ENCODE measurements at regions not wholly inside any gene's neighbourhood (a gene's known extent, or its start where the extent isn't known, plus 50 kb on each side); places are given as distances from the start of the nearest gene placed in this dataset.

GRCh38 chr5:67619636-67620035 lies 423.0 kb upstream of the CD180 start:
- Histone ChIP-seq H3K27me3 (no peaks in the 10 kb centered on the region), H4K20me1 (ENCODE audit: low read depth) (no peaks in the 10 kb centered on the region), H3K36me3 (no peaks in the 10 kb centered on the region), H3K27ac (no peak overlapping the region), H3K4me2 (no peak overlapping the region), H3K79me2 (ENCODE audit: low read depth) (no peaks in the 10 kb centered on the region), H3F3A (ENCODE audit: low read depth) (peaks cover 23% of the 10 kb centered on the region), H3K9ac (no peak overlapping the region), H3K4me1 (peaks cover 40% of the 10 kb centered on the region), H3K4me3 (no peak overlapping the region), H2AFZ (replicated peaks) (no peak overlapping the region), H3K9me3 (ENCODE audit: low read depth) (no peaks in the 10 kb centered on the region)
- Mint-ChIP-seq H3K4me1 (peaks cover 23% of the 10 kb centered on the region), H3K27ac (no peak overlapping the region), H3K4me3 (no peak overlapping the region), H3K27me3 (ENCODE audit: insufficient read depth, low read depth) (peaks cover 4% of the 10 kb centered on the region), H3K9me3 (no peaks in the 10 kb centered on the region), H3K36me3 (no peaks in the 10 kb centered on the region)
- no peak for TF ChIP-seq CTCF (IDR thresholded peaks at IDR 0.05)
- no peak for TF ChIP-seq EZH2phosphoT487 (IDR thresholded peaks at IDR 0.05)
- no peak for TF ChIP-seq EZH2 (IDR thresholded peaks at IDR 0.05)
- no peak for DNase-seq (ENCODE audit: low spot score)

- no peak overlapping the region for H2AFZ ChIP-seq (replicated peaks)
- H3K4me1 ChIP-seq: peaks cover 38% of the 10 kb centered on the region
- Mint-ChIP-seq H3K36me3 (no peaks in the 10 kb centered on the region), H3K4me3 (no peak overlapping the region), H3K27me3 (ENCODE audit: insufficient read depth, low read depth) (peaks cover 4% of the 10 kb centered on the region), H3K27ac (no peak overlapping the region), H3K9me3 (no peaks in the 10 kb centered on the region), H3K4me1 (peaks cover 22% of the 10 kb centered on the region)
- no peaks in the 10 kb centered on the region for H3K36me3 ChIP-seq
- H4K20me1 ChIP-seq (ENCODE audit: low read depth): no peaks in the 10 kb centered on the region
- peaks cover 22% of the 10 kb centered on the region for H3F3A ChIP-seq (ENCODE audit: low read depth)
- H3K79me2 ChIP-seq (ENCODE audit: low read depth): no peaks in the 10 kb centered on the region
- DNase-seq (ENCODE audit: low spot score): no peak
- no peak overlapping the region for H3K9ac ChIP-seq
- no peaks in the 10 kb centered on the region for H3K27me3 ChIP-seq
- H3K4me2 ChIP-seq: no peak overlapping the region
- no peaks in the 10 kb centered on the region for H3K9me3 ChIP-seq (ENCODE audit: low read depth)
- H3K27ac ChIP-seq: no peak overlapping the region
- TF ChIP-seq CTCF (IDR thresholded peaks at IDR 0.05) (no peak), EZH2 (IDR thresholded peaks at IDR 0.05) (no peak), EZH2phosphoT487 (IDR thresholded peaks at IDR 0.05) (no peak)
- H3K4me3 ChIP-seq: no peak overlapping the region
Observed at GRCh38 chr5:67619235-67619634, 422.6 kb upstream of the CD180 start.

- no peaks in the 10 kb centered on the region for H3K27me3 ChIP-seq
- no peak overlapping the region for H3K4me2 ChIP-seq
- no peak for TF ChIP-seq EZH2 (IDR thresholded peaks at IDR 0.05)
- TF ChIP-seq EZH2phosphoT487 (IDR thresholded peaks at IDR 0.05): no peak
- TF ChIP-seq CTCF (IDR thresholded peaks at IDR 0.05): no peak
- no peak overlapping the region for H2AFZ ChIP-seq (replicated peaks)
- no peaks in the 10 kb centered on the region for H3K36me3 ChIP-seq
- no peaks in the 10 kb centered on the region for H3K9me3 ChIP-seq (ENCODE audit: low read depth)
- H3K4me3 ChIP-seq: no peak overlapping the region
- H3K9ac ChIP-seq: no peak overlapping the region
- H3K27me3 Mint-ChIP-seq (ENCODE audit: insufficient read depth, low read depth): no peaks in the 10 kb centered on the region
- no peak for DNase-seq (ENCODE audit: low spot score)
- no peaks in the 10 kb centered on the region for H3K36me3 Mint-ChIP-seq
- no peaks in the 10 kb centered on the region for H3K9me3 Mint-ChIP-seq
- peaks cover 16% of the 10 kb centered on the region for H3K4me1 ChIP-seq
- H3K79me2 ChIP-seq (ENCODE audit: low read depth): no peaks in the 10 kb centered on the region
- H4K20me1 ChIP-seq (ENCODE audit: low read depth): no peaks in the 10 kb centered on the region
- peaks cover 1% of the 10 kb centered on the region for H3F3A ChIP-seq (ENCODE audit: low read depth)
- no peak overlapping the region for H3K4me3 Mint-ChIP-seq
- no peak overlapping the region for H3K27ac Mint-ChIP-seq
- peaks cover 18% of the 10 kb centered on the region for H3K4me1 Mint-ChIP-seq
- H3K27ac ChIP-seq: no peak overlapping the region
Observed at GRCh38 chr5:67617051-67617450, 420.5 kb upstream of the CD180 start.

Measured in neural progenitor cell (in vitro differentiated cells).